ENCODE measurements at regions not wholly inside any gene's neighbourhood (a gene's known extent, or its start where the extent isn't known, plus 50 kb on each side); places are given as distances from the start of the nearest gene placed in this dataset.

DNA sequence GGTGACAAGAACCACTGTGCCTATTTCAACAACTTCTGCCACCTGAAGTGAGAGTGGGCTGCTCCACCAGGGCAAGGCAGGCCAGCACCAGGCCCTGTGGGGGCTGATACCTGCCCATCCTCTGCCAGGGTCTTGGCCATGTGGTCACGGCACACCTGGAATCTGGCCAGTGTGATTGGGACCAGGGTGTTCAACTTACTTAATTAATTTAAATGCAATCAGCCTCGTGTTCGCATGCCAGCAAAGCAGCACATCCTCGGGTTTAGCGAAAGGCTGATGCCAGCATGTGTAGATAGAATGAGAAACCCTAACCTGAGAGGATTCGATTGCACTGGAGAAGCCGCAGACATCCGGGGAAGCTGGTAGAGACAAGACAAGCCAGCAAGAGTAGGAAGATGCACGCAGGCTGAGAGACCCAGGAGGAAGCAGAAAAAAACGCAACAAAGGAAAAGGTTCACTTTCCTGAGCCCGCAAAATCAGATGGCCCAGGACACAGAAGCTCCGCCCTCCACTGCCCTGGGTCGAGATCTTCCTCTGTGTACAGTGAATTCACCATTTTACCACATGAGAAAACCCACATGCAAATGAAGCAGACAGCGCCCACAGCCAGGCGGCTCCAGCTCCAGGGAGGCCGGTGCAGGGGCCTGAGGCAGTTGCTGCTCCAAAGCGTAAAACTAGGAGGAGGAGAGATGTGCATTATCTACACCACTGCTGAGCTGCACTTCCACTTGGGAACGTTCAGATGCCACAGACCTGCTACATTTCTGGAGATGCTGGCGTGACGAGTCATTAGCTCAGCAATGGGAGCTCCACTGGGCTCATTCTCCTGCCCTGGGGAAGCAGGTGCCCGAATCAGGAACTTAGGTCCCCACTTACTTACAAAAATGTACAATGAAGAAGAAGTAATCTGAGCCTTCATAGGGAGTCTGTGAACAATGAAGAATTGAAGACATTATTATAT, 92.1 kb downstream of the TMEM18 start:
- 0 out of 2 replicates have a peak, but pooled peaks have one; percentile 9 for ATAC-seq
- no peak overlapping the region for H3K9ac ChIP-seq (ENCODE audit: low read length)
- H3K4me1 ChIP-seq (ENCODE audit: control insufficient read depth in 1 of 2, insufficient read depth in 2 of 2, low read length in 2 of 2) = no peaks in the 10 kb centered on the region
- no peaks in the 10 kb centered on the region for H4K20me1 ChIP-seq (ENCODE audit: insufficient read depth)
- DNase-seq (ENCODE audit: low read depth, low spot score) = no peak
- ChIA-PET POLR2A (no interaction called here), RAD21 (ENCODE audit: low non-redundant PET in 1 of 2, low total read pairs in 2 of 2, uncharacterized antibody in 2 of 2, unreplicated experiment in 2 of 2) (no interaction called here), CTCF (no interaction called here)
- no peak overlapping the region for H3K27ac ChIP-seq (ENCODE audit: low read depth, low read length)
- no peak overlapping the region for H3K4me2 ChIP-seq (ENCODE audit: low read length)
- no peaks in the 10 kb centered on the region for H3K79me2 ChIP-seq (ENCODE audit: insufficient read depth, low read length)
- intact Hi-C loops (cut with micrococcal nuclease) = no loop called here
- H3K9me3 ChIP-seq (ENCODE audit: control insufficient read depth in 1 of 2, insufficient read depth in 1 of 2, low read depth in 1 of 2, low read length in 2 of 2) = no peaks in the 10 kb centered on the region
- no peak overlapping the region for H3K4me3 ChIP-seq (replicated peaks in 1 of 2; ENCODE audit: low read depth in 1 of 2, low read length in 2 of 2)
- no TSS peak for BruUV-seq (replicated peaks)
- no peak overlapping the region for H2AFZ ChIP-seq (ENCODE audit: low read depth, low read length, poor library complexity, severe bottlenecking)
- TF ChIP-seq, protein P1, sequence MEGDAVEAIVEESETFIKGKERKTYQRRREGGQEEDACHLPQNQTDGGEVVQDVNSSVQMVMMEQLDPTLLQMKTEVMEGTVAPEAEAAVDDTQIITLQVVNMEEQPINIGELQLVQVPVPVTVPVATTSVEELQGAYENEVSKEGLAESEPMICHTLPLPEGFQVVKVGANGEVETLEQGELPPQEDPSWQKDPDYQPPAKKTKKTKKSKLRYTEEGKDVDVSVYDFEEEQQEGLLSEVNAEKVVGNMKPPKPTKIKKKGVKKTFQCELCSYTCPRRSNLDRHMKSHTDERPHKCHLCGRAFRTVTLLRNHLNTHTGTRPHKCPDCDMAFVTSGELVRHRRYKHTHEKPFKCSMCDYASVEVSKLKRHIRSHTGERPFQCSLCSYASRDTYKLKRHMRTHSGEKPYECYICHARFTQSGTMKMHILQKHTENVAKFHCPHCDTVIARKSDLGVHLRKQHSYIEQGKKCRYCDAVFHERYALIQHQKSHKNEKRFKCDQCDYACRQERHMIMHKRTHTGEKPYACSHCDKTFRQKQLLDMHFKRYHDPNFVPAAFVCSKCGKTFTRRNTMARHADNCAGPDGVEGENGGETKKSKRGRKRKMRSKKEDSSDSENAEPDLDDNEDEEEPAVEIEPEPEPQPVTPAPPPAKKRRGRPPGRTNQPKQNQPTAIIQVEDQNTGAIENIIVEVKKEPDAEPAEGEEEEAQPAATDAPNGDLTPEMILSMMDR (IDR thresholded peaks at IDR 0.05 in 2 of 3, conservative IDR thresholded peaks at IDR 0.05 in 1 of 3; ENCODE audit: borderline replicate concordance in 1 of 3, insufficient read depth in 1 of 3, low read depth in 2 of 3, low read length in 2 of 3) = no peak
- no peak for TF ChIP-seq TCF7L2 (IDR thresholded peaks at IDR 0.05; ENCODE audit: borderline replicate concordance, extremely low read depth, insufficient read depth, insufficient read length)
- no peak for TF ChIP-seq EZH2phosphoT487 (IDR thresholded peaks at IDR 0.05; ENCODE audit: borderline replicate concordance)
- no peak for TF ChIP-seq ELF1 (IDR thresholded peaks at IDR 0.05; ENCODE audit: borderline replicate concordance, low read depth)
- TF ChIP-seq ZNF274 (IDR thresholded peaks at IDR 0.05; ENCODE audit: low read depth, low read length) = no peak
- TF ChIP-seq, protein P2, sequence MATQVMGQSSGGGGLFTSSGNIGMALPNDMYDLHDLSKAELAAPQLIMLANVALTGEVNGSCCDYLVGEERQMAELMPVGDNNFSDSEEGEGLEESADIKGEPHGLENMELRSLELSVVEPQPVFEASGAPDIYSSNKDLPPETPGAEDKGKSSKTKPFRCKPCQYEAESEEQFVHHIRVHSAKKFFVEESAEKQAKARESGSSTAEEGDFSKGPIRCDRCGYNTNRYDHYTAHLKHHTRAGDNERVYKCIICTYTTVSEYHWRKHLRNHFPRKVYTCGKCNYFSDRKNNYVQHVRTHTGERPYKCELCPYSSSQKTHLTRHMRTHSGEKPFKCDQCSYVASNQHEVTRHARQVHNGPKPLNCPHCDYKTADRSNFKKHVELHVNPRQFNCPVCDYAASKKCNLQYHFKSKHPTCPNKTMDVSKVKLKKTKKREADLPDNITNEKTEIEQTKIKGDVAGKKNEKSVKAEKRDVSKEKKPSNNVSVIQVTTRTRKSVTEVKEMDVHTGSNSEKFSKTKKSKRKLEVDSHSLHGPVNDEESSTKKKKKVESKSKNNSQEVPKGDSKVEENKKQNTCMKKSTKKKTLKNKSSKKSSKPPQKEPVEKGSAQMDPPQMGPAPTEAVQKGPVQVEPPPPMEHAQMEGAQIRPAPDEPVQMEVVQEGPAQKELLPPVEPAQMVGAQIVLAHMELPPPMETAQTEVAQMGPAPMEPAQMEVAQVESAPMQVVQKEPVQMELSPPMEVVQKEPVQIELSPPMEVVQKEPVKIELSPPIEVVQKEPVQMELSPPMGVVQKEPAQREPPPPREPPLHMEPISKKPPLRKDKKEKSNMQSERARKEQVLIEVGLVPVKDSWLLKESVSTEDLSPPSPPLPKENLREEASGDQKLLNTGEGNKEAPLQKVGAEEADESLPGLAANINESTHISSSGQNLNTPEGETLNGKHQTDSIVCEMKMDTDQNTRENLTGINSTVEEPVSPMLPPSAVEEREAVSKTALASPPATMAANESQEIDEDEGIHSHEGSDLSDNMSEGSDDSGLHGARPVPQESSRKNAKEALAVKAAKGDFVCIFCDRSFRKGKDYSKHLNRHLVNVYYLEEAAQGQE (IDR thresholded peaks at IDR 0.05; ENCODE audit: low read depth) = no peak
- TF ChIP-seq SP1 (IDR thresholded peaks at IDR 0.05; ENCODE audit: low read depth) = no peak
- no peak for TF ChIP-seq JUND (IDR thresholded peaks at IDR 0.05)
- no peak for TF ChIP-seq ZFX (IDR thresholded peaks at IDR 0.05)
- no peak for TF ChIP-seq FOSL1 (IDR thresholded peaks at IDR 0.05; ENCODE audit: low read depth)
- TF ChIP-seq, protein P3, sequence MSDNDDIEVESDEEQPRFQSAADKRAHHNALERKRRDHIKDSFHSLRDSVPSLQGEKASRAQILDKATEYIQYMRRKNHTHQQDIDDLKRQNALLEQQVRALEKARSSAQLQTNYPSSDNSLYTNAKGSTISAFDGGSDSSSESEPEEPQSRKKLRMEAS (IDR thresholded peaks at IDR 0.05) = no peak
- TF ChIP-seq CEBPB (IDR thresholded peaks at IDR 0.05; ENCODE audit: low read depth) = no peak
- TF ChIP-seq SRF (IDR thresholded peaks at IDR 0.05; ENCODE audit: low read depth) = no peak
- no peak for TF ChIP-seq POLR2A (IDR thresholded peaks at IDR 0.05; ENCODE audit: borderline replicate concordance, extremely low read depth, insufficient read depth, insufficient read length)
- no peak for TF ChIP-seq YY1 (IDR thresholded peaks at IDR 0.05; ENCODE audit: extremely low read depth, insufficient replicate concordance, low read depth, low read length)
- TF ChIP-seq, protein P4, sequence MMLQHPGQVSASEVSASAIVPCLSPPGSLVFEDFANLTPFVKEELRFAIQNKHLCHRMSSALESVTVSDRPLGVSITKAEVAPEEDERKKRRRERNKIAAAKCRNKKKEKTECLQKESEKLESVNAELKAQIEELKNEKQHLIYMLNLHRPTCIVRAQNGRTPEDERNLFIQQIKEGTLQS (IDR thresholded peaks at IDR 0.05) = no peak
- no peak for TF ChIP-seq CBX3 (IDR thresholded peaks at IDR 0.05; ENCODE audit: low read depth)
- no peak for TF ChIP-seq SIN3A (IDR thresholded peaks at IDR 0.05; ENCODE audit: low read depth)
- no peak for TF ChIP-seq EGR1 (IDR thresholded peaks at IDR 0.05; ENCODE audit: low read depth)
- no peaks in the 10 kb centered on the region for H3K9me2 ChIP-seq (ENCODE audit: insufficient read depth)
- H3K36me3 ChIP-seq (ENCODE audit: control insufficient read depth in 1 of 2, insufficient read depth in 2 of 2, low read length in 2 of 2) = no peaks in the 10 kb centered on the region
- no peaks in the 10 kb centered on the region for H3K27me3 ChIP-seq (ENCODE audit: insufficient read depth, low read length)

Measured in HCT116 (cell line).